Endothelial cell of umbilical vein (primary cell): ENCODE measurements at regions not wholly inside any gene's neighbourhood (a gene's known extent, or its start where the extent isn't known, plus 50 kb on each side); places are given as distances from the start of the nearest gene placed in this dataset.

Experiments used
- BruUV-seq: library from RNA; stranded (reverse); fragments of 400-500 nt; replicated peaks from 2 replicates; lab custom pipeline; 2021; lab: Mats Ljungman, UMichigan
- CTCF ChIA-PET: fragments of 300-600, 350-600 bp; sonication (Branson Sonifier 250); formaldehyde crosslinking; loops from one replicate; lab custom pipeline; 2021; ENCODE audit warnings: antibody characterized with exemption, inconsistent platforms; lab: Charles Lee
- POLR2A ChIA-PET: fragments of 300-600, 350-600 bp; sonication (Branson Sonifier 250); formaldehyde crosslinking; loops from one replicate; lab custom pipeline; 2021; ENCODE audit warnings: antibody characterized with exemption, inconsistent platforms; lab: Charles Lee
- DNase-seq: peaks from one replicate; pipeline ENCODE4 v3.0.0-alpha.2; 2011; ENCODE audit warnings: low read depth, low spot score
- FAIRE-seq: peaks from 2 replicates; lab custom pipeline; 2011; peaks lifted over from hg19 to GRCh38; lab: Jason Lieb, UNC
- H2AFZ ChIP-seq: 2 replicates; pipeline ENCODE4 v1.6.0; 2012; ENCODE audit warnings: low read depth, low read length, control low read depth, inconsistent platforms
- H3K27ac ChIP-seq: 2 replicates; pipeline ENCODE4 v1.5.1; 2011; ENCODE audit warnings: low read depth, mild to moderate bottlenecking, control low read depth, low read length, moderate library complexity; ENCODE audit not compliant: insufficient read depth
- H3K27me3 ChIP-seq, 2 experiments: 2 replicates each; pipeline versions ENCODE4 v1.6.0 to v1.6.1; 2011; ENCODE audit warnings: low read length in 2 of 2, mixed read lengths in 1 of 2; ENCODE audit not compliant: control insufficient read depth in 2 of 2, insufficient read depth in 2 of 2
- H3K36me3 ChIP-seq, 2 experiments: 2 replicates in 1 of 2; 3 replicates in 1 of 2; pipeline ENCODE4 v1.5.1; 2011; ENCODE audit warnings: low read length in 2 of 2, mild to moderate bottlenecking in 1 of 2, moderate library complexity in 1 of 2; ENCODE audit not compliant: control insufficient read depth in 2 of 2, insufficient read depth in 2 of 2; ENCODE audit errors: extremely low read depth in 1 of 2
- H3K4me1 ChIP-seq: 3 replicates; pipeline ENCODE4 v1.5.1; 2011; ENCODE audit warnings: mild to moderate bottlenecking, low read length; ENCODE audit not compliant: control insufficient read depth, insufficient read depth; ENCODE audit errors: extremely low read depth
- H3K4me2 ChIP-seq: 2 replicates; pipeline ENCODE4 v1.6.1; 2011; ENCODE audit warnings: low read length, control low read depth, mixed read lengths; ENCODE audit not compliant: insufficient read depth
- H3K4me3 ChIP-seq, 3 experiments: fragments of 200-600 bp in 1 of 3; sonication (generic), shearing (Covaris generic) in 1 of 3; replicated peaks in 1 of 3; 2 replicates each; pipeline ENCODE4 v1.5.1; 2011 to 2016; ENCODE audit warnings: control low read depth in 3 of 3, low read length in 3 of 3, mild to moderate bottlenecking in 2 of 3, inconsistent platforms in 1 of 3, low read depth in 1 of 3, moderate library complexity in 1 of 3; ENCODE audit not compliant: insufficient read depth in 1 of 3
- H3K79me2 ChIP-seq: 2 replicates; pipeline ENCODE4 v1.6.0; 2012; ENCODE audit warnings: low read length, inconsistent platforms; ENCODE audit not compliant: control insufficient read depth, insufficient read depth
- H3K9ac ChIP-seq: replicated peaks from 2 replicates; pipeline ENCODE3; 2011; ENCODE audit warnings: low read length, control low read depth; ENCODE audit not compliant: insufficient read depth; ENCODE audit errors: extremely low read depth
- H3K9me1 ChIP-seq: replicated peaks from 3 replicates; pipeline ENCODE4 v1.6.0; 2011; ENCODE audit warnings: mild to moderate bottlenecking, low read length; ENCODE audit not compliant: control insufficient read depth, insufficient read depth; ENCODE audit errors: extremely low read depth
- H3K9me3 ChIP-seq: replicated peaks from 2 replicates; pipeline ENCODE4 v1.5.1; 2012; ENCODE audit warnings: low read length, inconsistent platforms; ENCODE audit not compliant: control insufficient read depth, insufficient read depth
- H4K20me1 ChIP-seq: replicated peaks from 2 replicates; pipeline ENCODE3; 2011; ENCODE audit warnings: mild to moderate bottlenecking, low read length; ENCODE audit not compliant: control insufficient read depth, insufficient read depth; ENCODE audit errors: extremely low read depth
- CTCF ChIP-seq, 2 donors: IDR thresholded peaks; 1 replicate in 1 of 2; 2 replicates in 1 of 2; pipeline ENCODE4 v1.5.1; 2011; ENCODE audit warnings: low read length in 2 of 2, mild to moderate bottlenecking in 2 of 2, moderate library complexity in 2 of 2, control low read depth in 1 of 2, inconsistent platforms in 1 of 2, low read depth in 1 of 2; ENCODE audit not compliant: insufficient read depth in 1 of 2; ENCODE audit errors: extremely low read depth in 1 of 2
- EZH2 ChIP-seq: IDR thresholded peaks from 2 replicates; pipeline ENCODE4 v1.6.1; 2012; ENCODE audit warnings: borderline replicate concordance, low read depth, mild to moderate bottlenecking, moderate library complexity, low read length, inconsistent platforms; ENCODE audit not compliant: severe bottlenecking
- FOS ChIP-seq: IDR thresholded peaks from 2 replicates; pipeline ENCODE4 v1.6.1; 2011; ENCODE audit warnings: mild to moderate bottlenecking, low read length, moderate library complexity, borderline replicate concordance; ENCODE audit not compliant: insufficient read depth
- GATA2 ChIP-seq: IDR thresholded peaks from 2 replicates; pipeline ENCODE4 v1.7.0; 2011; ENCODE audit warnings: low read depth, mild to moderate bottlenecking, moderate library complexity, mixed read lengths, low read length; ENCODE audit not compliant: insufficient read length, insufficient read depth
- JUN ChIP-seq: IDR thresholded peaks from 2 replicates; pipeline ENCODE4 v1.6.1; 2011; ENCODE audit warnings: borderline replicate concordance, low read depth; ENCODE audit not compliant: insufficient read length, insufficient read depth
- MAX ChIP-seq: IDR thresholded peaks from 2 replicates; pipeline ENCODE4 v1.6.1; 2011; ENCODE audit not compliant: insufficient read depth, insufficient read length
- MYC ChIP-seq: IDR thresholded peaks from one replicate; pipeline ENCODE4 v1.6.1; 2011; ENCODE audit warnings: mild to moderate bottlenecking, low read depth, low read length
- POLR2A ChIP-seq: IDR thresholded peaks from 2 replicates; pipeline ENCODE4 v1.6.1; 2012; ENCODE audit warnings: low read depth, mild to moderate bottlenecking, control low read depth, low read length
- POLR2AphosphoS5 ChIP-seq: IDR thresholded peaks from 2 replicates; pipeline ENCODE4 v1.6.1; 2012; ENCODE audit warnings: low read depth, mild to moderate bottlenecking, control low read depth, low read length, moderate library complexity; ENCODE audit not compliant: insufficient read depth
- dilution Hi-C: fragments of 300-500 bp; cut with MboI; formaldehyde crosslinking; loops from one replicate; pipeline ENCODE4 v1.15.0; 2019; ENCODE audit warnings: low sequenced_read_pairs; ENCODE audit not compliant: extremely low pct_ligation_motif_present
- intact Hi-C: fragments of 100-400 bp; cut with micrococcal nuclease; formaldehyde crosslinking; loops from one replicate; pipeline ENCODE4 v1.10.0; 2022

- no peak overlapping the region for H3K27ac ChIP-seq
- H3K9me3 ChIP-seq: no peaks in the 10 kb centered on the region
- CTCF ChIA-PET: no interaction called here
- no TSS peak for BruUV-seq
- no peak overlapping the region for H3K9ac ChIP-seq
- H3K4me1 ChIP-seq: no peaks in the 10 kb centered on the region
- no peaks in the 10 kb centered on the region for H3K36me3 ChIP-seq
- no peaks in the 10 kb centered on the region for H3K79me2 ChIP-seq
- H3K4me2 ChIP-seq: no peak overlapping the region
- TF ChIP-seq JUN (no peak), MAX (no peak), POLR2AphosphoS5 (no peak), GATA2 (no peak), CTCF (IDR thresholded peaks at IDR 0.05; ENCODE audit: extremely low read depth in 1 of 2, insufficient read depth in 1 of 2, low read depth in 1 of 2, low read length in 2 of 2) (no peak), EZH2 (no peak), MYC (no peak), POLR2A (no peak), FOS (no peak)
- no peak for DNase-seq
- no peak overlapping the region for H3K4me3 ChIP-seq
- no peak for FAIRE-seq
- H3K9me1 ChIP-seq: no peaks in the 10 kb centered on the region
- POLR2A ChIA-PET: no interaction called here
- no peaks in the 10 kb centered on the region for H4K20me1 ChIP-seq
- no peak overlapping the region for H2AFZ ChIP-seq
- intact Hi-C loops (no loop called here), dilution Hi-C loops (no loop called here)
- H3K27me3 ChIP-seq: no peaks in the 10 kb centered on the region
These were observed 129.2 kb upstream of the PDZRN3 start for GRCh38 chr3:73753985-73754384.
